Activated CD4-positive, alpha-beta T cell treated with anti-CD3 and anti-CD28 coated beads, Interleukin-2, amount 50 U/mL, for 4 hours (primary cell): ENCODE measurements at regions not wholly inside any gene's neighbourhood (a gene's known extent, or its start where the extent isn't known, plus 50 kb on each side); places are given as distances from the start of the nearest gene placed in this dataset.
"Not testable (repeated sequence)": the region's sequence is repeated elsewhere in the genome, so short reads cannot be mapped to it uniquely, and the experiment has no call there.

Experiments used
- DNase-seq, 2 experiments: peaks; one replicate each; pipeline ENCODE4 v3.0.0-alpha.2; 2020

DNA sequence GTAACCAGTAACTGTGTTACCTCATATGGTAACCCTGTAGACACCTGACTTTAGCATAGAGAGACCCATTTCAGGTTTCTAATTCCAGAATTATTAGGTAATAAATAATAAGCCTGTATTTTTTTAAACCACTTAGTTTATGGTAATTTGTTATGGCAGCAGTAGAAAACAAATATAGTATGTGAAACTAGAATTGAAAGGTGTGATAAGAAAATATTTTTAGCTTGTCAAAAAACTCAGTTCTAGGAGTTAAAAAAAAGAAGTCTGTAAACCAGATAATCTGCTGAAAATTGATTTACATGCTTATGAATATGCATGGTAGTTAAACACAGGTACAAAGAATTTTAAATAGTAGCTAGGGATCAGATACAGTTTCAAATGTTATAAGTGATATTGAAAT is 695.0 kb upstream of the GJE1 start:
- no peak for DNase-seq

DNA sequence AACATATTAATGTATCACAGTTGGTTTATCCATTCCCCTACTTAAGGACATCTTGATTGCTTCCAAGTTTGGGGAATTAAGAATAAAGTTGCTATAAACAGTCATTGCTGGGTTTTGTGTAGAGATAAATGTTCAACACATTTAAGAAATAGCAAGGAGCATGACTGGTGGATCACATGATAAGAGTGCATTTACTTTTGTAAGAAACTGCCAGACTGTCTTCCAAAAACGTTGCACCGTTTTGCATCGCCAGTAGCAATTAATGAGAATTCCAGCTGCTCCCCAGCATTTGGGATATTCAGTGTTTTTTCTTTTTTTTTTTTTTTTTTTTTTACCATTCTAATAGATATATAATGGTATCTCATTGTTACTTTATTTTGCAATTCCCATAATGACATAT is 695.7 kb upstream of the GJE1 start:
- DNase-seq = no peak

DNA sequence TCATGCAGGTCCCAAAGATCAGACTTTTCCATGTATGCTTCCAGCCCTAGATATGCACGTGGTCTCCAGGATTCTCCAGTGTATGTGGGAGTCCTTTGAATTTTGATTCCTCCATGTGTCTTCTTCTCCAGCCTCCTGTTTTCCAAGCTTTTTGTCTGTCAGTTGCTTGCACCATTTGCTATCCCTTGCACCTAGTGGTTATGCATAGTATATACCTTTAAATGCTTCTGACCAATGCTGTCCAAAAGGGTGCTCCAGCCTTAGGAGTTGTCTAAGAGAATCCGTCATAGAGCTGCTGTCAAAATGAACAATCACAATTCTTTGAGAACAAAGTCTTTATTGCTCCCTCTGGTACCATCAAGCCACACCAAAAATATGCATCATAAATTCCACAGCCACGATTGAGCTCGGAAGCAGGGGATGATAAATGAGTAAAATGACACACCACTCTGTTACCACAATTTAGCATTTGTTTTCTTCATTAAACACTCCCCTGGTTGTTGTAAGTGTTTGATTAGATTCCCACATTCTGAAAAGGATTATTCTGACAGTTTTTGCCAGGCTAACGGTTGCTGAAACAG is 706.2 kb upstream of the GJE1 start:
- DNase-seq = no peak

DNA sequence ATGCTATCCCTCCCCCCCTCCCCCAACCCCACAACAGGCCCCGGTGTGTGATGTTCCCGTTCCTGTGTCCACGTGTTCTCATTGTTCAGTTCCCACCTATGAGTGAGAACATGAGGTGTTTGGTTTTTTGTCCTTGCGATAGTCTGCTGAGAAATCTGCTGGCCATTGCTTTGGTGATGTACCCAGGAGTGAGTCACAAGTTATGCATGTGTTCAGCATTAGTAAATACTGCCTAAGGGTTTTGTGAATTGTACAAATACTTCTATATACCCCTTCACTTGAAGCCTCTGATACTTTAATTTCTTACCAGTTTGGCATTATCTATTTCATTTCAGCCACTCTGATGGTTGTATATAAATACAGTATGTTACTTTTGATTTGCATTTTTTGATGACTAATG is 711.3 kb upstream of the GJE1 start:
- no peak for DNase-seq

DNA sequence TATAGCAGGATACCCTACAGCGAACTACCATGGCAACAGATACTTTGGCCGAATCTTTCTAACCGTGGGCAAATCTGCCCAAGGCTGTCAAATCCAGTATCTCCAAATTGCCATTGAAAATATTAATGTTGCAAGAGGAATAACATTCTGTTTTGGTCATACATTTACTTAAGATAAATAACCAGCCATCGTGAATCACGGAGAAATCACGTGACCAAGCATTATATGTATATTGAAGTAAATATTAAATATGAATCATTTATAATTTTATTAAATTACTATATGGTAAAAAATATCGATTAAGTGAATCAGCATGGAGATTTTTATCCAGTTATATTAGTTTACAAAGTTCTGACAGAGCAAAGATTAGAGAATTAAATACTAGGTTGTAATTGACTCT is 714.6 kb upstream of the GJE1 start:
- DNase-seq = no peak

DNA sequence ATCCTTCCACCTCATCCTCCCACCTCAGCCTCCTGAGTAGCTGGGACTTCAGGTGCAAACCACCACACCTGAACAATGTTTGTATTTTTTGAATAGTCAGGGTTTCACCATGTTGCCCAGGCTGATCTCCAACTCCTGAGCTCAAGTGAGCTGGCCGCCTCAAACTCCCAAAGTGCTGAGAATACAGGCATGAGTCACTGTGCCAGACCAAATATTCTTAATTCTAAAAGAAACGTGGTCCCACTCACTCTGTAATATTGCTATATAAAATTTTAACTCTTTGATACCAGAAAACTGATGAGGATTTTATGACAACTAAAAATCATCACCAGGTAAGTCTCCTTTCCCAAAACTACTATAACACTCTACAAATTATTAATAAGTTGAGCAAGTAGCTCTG is 716.8 kb upstream of the GJE1 start:
- DNase-seq = no peak

DNA sequence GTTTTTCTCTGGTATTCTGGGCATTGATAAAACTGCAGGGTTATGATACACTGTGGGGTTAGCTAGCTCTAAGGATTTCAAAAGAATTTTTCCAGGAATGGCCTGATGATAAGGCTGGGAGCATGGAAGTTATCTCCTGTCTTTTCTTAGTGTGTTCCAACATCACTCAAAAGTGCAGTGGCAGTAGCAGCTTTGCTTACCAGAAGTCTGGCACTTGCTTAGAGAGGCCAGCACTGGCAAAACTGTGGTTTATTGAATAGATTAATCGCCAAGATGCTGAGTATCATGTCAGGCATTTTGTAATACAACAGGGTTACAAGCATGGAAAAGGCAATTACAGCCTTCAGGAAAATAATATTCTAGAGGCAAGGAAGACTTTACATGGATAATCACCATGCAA is 719.5 kb upstream of the GJE1 start:
- DNase-seq = no peak

DNA sequence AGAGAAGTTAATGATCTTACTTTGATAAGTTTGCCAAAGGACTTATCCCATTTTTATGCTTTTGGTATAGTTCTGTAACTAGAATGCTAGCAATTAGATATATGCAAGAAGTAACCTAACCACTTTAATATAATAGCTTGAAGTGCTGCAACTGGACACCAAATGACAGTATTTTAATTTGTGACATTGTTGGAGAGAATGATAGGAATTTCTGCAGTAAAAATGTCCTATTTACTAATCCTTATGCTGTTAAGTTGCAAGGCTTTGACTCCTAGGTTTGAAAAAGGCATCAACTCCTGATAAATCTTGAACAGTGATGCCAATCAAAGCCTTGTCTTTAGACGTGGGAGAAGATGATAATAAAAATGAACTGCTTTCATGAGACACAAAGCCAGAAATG is 726.0 kb upstream of the GJE1 start:
- no peak for DNase-seq

DNA sequence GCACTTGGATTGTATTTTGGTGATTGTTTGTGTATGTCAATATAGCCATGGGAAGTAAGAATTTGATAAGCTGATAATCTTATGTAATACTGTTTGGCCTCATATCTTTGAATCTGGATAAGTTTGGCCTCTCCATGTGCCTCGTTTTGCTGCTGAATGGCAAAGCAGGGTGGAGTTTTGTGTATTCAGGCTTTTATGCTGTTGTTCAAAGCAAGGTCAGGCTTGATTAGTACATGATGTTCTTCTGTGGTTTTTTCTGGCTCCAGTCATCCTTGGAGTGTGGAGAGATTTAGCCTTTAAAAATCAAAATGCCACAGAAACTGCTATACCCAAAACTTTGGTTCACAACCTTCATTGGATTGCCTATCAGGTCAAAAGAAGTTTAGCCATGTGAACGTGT is 728.9 kb upstream of the GJE1 start:
- DNase-seq = no peak

DNA sequence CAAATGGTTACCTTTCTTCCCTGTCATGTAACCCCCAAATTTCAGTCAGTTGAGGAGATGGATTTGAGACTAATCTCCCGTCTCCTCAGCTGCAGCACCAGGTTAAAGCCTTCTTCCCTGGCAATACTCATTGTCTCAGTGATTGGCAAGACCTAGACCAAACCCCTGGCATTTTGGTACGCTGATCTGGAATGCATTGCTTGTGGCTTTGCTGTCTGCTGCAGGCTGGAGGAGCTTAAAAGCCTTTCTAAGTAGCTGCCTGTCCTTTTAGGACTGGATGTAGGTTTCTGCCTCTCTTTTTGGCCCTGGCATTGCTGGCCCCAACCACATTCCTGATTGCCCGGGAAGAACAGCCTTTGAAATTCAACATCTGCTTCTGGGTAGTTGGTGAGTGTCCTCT is 729.6 kb upstream of the GJE1 start:
- DNase-seq = no peak

DNA sequence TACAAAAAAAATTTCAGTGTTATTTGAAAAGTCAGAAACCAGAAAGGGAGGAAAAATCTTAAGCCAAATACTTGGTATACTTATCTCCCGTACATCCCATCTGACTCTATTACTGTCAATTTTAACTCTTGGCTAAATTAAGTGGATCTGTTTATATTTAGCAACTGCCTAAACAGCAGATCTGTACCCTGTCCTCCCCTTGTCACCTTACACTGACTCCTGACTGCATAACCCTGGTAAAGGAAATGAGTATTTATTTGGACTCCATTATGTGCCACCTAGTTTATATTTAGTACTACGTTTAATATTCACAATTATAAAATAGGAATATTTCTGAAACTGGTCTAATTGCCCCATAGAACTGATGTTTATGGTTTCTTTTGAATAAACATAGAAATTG is 730.2 kb upstream of the GJE1 start:
- DNase-seq = no peak

DNA sequence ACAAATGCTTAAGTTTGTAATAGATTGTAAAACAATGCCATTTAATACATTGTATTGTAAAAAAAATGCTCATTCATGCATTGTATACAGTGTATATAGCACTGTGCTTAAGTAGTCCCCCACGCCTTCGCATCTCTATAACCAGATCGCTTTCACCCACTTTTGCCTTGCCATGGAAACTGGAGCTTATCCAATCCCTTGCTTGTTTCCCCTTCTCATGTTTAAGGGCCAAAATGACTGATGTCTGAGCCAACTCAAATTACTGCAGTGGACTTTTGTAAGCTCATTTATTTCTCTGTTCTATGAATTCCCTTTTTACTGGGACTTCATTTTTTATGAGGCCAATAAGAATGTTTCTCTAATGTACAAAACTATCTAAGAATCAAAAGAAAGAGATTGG is 730.9 kb upstream of the GJE1 start:
- DNase-seq = no peak

DNA sequence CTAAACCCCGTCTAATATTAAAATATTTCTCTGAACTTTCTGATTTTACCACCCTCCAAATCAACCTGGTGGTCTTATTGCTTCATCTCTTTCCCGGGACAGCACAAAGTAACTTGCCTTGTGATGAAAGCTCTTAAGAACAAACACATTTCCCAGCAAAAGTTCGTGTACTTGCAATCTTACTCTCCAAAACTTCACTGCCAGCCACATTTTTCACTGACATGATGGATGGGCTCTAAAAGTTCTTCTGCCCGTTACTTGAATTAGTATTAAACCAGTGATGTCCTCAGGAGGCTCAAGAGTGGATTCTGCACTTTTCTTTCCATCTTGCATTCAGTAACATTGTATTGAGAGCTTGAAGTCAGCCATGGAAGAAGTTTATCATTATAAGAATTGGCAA is 731.6 kb upstream of the GJE1 start:
- no peak for DNase-seq

DNA sequence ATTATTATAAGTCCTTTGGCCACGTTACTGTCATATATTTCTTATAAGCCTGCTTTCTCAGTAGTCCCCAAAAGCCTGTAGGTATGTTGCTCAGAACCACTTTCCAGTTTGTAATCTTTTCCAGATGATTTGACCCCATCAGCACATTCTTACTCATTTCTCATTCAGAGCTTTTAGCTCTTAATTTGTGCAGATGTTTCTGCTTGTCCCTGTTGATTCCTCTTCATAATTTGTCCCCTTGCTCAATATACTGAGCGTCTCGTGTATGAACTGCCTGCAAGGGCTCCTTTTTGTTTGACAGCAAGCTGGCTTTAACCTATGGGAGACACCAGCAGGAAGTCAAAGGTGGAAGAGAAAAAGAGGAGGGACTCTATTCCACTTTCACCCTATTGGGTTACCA is 733.8 kb upstream of the GJE1 start:
- DNase-seq = no peak

DNA sequence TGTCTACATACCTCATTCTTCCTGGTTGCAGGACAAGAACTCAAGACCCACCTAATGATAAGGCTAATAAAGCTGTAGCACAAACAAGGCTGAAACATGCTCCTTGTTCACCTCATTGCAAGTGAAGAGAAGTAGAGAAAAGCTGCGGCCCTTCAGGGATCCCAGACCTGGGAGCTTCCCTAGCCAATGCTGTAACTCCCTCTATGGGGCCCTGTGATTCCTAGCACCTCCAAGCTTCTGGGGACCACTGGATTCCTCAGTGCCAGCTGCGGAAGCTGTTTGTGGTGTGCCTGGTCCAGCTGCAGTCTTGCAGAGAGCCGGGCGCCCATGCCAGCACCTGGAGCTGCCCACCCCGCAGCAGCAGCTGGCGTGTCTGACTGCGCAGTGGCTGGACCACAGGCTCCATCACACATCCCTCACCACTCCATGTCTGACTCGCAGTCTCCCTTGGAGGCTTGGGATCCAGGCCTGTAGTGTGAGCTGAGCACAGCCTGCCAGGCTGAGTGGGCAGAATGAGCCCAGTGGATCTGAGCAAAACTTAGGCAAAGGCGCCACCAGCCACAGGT is 737.2 kb upstream of the GJE1 start:
- DNase-seq = no peak

DNA sequence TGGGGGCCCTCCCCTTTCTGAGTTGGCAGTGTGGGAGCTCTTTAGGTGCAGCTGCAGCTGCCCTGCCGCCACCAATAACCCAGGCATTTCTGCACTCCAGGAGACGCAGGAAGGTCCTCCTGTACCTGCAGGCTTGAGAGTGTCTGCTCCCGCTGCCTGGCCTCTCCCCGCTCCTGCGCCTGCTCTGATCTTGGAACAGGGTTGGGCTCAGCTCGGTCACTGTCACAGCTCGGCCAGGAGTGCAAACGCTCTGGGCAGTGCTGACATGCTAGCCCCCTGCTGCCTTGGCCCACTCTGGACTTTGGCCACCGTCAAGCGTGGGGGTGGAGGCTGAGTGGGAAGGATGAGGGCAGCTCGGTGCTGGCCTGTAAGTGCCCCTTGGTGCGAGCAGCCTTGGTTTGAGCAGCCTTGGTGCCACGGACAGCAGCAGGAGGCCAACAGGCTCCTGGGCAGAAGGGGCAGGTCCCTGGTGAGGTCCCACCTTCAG is 738.1 kb upstream of the GJE1 start:
- DNase-seq = no peak

DNA sequence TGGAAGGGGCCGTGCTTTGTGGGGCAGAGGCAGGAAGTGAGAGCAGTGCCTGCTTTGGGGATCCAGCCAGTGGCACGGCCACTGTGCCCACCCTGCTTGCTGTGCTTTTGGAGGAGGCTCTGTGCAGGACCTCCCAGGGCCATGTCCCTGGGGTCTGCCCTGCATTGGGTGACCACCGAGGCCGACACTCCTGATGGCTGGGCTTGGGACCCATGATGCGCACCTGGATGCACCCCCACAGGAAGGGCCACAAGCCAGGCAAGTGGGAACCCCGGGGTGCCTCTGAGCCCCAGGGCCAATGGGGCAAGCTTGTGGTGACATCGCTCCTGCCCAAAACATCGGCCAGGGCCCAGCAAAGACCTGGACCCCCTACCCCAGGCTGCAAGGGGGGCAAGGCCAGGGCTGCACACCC is 738.6 kb upstream of the GJE1 start:
- DNase-seq = no peak

DNA sequence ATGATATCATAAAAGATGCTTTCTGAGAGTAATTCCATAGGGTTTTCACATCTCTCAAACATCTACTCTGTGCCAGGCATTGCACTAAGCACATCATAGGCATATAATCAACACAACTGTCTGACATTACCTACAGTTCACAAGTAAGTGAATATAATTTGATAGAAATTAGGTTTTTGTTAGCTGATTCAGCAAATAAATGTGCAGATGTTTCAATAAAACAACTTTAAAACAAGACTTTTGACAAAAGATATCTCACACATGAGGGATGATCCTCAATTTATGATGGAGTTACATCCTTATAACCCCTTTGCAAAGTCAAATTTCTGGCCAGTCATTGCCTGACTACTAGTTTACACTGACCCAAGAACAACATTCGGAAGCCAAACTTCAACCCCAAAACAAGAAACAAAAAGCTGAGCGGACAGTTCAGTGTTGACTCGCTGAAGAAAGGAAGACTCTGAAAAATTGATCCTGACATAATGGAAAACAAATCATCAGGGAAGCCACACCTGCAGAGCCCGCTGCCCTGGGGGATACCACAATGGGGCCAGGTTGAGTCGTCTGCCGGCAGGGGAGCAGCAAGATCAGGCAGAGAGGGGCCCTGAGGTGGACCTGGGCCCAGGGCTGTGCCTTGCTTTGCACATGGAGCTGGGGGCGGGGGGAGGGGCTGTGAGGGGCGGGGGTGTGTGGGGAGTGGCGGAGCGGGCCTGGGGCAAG is 739.2 kb upstream of the GJE1 start:
- DNase-seq = no peak

DNA sequence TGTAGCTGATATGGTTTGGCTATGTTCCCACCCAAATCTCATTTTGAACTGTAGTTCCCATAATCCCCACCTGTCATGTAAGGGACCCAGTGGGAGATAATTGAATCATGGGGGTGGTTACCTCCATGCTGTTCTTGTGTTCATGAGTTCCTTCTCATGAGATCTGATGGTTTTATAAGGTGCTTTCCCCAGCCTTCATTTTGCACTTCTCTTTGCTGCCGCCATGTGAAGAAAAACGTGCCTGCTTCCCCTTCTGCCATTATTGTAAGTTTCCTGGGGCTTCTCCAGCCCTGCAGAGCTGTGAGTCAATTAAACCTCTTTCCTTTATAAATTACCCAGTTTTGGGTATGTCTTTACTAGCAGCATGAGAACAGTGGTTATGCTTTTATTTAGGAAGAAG is 741.6 kb upstream of the GJE1 start:
- not testable (repeated sequence) for DNase-seq

DNA sequence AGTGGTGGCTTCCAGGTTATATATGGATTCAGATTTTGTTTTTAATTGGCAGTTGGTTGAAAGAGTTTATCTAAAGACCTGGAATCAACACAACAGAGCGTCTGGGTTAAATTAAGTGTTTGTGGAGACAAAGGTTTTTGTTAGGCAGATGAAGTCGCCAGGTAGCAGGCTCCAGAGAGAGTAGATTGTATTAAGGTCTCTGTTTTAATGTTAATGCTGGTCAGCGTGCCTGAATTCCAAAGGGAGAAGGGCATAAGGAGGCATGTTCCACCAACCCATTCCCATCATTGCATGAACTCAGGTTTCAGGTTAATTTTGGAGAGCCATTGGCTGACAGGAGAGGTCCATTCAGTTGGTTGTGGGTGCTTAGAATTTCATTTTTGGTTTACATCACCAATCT is 744.1 kb upstream of the GJE1 start:
- no peak for DNase-seq

DNA sequence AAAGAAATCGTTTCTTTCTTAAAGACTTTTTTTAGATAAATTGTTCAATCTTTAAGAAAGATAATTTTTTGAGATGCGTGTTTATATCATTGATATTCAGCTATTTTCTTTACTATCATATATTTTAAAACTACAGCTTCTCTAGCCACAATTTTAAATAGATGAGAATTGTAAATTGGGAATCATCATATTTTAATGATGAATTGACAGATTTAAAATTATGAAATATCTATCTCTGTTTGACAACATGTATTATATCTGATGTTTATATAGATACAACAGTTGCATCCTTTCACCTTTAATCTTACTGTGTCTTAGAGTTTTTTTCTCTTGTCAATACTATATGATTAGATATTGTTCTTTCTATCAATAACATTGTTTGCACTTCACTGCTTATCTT is 762.3 kb upstream of the GJE1 start:
- DNase-seq = no peak

DNA sequence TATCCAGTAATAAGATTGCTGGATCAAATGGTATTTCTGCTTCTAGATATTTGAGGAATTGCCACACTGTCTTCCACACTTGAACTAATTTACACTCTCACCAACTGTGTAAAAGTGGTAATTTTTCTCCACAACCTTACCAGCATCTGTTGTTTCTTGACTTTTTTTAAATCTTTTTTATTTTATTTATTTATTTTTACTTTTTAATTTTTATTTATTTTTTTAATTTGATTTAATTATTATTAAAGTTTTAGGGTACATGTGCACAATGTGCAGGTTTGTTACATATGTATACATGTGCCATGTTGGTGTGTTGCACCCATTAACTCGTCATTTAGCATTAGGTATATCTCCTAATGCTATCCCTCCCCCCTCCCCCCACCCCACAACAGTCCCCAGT is 765.9 kb upstream of the GJE1 start:
- DNase-seq = not testable (repeated sequence)

DNA sequence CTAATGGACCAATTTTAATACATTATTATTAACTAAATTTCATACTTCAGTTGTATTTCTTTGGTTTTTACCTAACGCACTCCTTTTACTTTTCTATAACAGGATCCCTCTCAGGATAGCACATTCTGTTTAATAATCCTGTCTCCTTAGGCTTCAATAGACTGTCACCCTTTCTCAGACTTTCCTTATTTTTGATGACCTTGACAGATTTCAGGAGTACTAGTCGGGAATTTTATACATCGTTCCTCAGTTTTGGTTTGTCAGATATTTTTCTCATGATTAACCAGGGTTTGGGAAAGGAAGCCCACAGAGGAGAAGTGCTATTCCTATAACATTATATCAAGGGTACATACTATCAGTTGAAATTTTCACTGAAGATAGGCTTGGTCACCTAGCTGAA is 768.0 kb upstream of the GJE1 start:
- DNase-seq = no peak

DNA sequence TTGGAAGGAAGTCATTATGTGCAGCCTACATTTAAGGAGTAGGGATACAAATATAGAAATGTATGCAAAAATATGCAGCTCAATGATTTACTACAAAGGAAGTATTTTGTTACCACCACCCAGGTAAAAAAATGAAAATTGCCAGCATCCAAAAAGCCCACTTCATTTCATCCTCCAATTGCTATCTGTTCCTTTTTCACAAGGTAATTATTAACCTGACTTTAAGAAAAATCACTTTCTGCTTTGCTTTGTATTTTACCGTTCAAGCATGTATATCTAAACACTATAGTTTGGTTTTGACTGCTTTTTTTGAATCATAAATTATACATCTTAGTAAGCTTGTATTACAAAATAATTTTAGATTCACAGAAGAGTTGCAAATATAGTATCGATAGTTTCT is 768.5 kb upstream of the GJE1 start:
- no peak for DNase-seq

DNA sequence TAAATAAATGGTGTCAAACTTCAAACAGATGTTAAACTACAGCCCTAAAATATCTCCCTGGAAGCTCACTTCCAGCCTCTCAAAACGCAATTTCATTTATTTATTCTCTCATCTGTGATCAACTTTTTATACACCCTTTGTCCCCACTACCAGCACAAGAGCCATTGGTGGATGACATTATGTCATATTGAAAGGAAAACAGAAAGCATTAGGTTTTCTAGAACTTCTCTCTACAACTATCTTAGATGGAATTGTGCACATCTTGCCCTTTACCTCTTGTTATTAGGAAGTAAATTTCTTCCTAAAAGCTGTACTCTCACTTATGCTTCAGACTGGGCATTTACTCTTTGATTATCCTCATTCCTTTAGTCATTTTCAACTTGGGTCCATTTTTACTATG is 771.2 kb upstream of the GJE1 start:
- no peak for DNase-seq
